ENCODE measurements at regions not wholly inside any gene's neighbourhood (a gene's known extent, or its start where the extent isn't known, plus 50 kb on each side); places are given as distances from the start of the nearest gene placed in this dataset.

DNA sequence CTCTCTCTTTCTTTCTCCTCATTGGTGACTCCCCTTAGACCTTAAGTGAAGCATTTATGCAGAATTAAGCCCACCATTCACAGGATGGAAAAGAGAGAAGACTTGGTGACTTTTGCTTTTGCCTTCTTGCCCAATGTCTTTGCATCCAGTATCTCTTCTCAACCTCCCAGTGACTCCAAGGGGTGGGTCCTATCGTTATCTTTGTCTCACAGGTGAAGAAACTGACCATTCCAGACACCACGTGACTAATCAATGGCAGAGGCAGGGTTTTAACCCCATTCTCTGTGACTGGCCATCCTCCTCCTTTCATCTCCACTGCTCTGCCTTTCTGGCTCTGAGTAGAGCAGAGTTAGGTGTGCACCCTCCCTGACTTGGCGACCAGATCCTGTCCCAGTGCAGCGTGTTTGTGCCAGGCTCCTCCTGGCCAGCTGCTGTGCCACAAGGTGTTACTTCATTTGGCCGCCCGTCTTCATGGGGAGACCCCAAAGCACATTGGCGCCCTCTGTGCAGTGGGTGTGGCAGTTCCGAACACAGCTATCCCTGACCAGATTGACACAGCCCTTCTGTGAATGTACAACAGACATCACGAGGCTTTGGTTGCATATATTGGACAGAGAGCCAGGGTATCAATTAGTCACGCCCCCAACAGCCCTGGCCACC is 501.3 kb downstream of the CD83 start:
- Mint-ChIP-seq H3K27ac (no peak overlapping the region), H3K27me3 (peaks cover 6% of the 10 kb centered on the region), H3K4me3 (ENCODE audit: low read depth) (no peak overlapping the region), H3K36me3 (ENCODE audit: insufficient read depth) (no peaks in the 10 kb centered on the region), H3K4me1 (ENCODE audit: low read depth) (peaks cover 20% of the 10 kb centered on the region), H3K9me3 (ENCODE audit: low read depth) (peaks cover 5% of the 10 kb centered on the region)
- TF ChIP-seq, protein P1, sequence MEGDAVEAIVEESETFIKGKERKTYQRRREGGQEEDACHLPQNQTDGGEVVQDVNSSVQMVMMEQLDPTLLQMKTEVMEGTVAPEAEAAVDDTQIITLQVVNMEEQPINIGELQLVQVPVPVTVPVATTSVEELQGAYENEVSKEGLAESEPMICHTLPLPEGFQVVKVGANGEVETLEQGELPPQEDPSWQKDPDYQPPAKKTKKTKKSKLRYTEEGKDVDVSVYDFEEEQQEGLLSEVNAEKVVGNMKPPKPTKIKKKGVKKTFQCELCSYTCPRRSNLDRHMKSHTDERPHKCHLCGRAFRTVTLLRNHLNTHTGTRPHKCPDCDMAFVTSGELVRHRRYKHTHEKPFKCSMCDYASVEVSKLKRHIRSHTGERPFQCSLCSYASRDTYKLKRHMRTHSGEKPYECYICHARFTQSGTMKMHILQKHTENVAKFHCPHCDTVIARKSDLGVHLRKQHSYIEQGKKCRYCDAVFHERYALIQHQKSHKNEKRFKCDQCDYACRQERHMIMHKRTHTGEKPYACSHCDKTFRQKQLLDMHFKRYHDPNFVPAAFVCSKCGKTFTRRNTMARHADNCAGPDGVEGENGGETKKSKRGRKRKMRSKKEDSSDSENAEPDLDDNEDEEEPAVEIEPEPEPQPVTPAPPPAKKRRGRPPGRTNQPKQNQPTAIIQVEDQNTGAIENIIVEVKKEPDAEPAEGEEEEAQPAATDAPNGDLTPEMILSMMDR (IDR thresholded peaks at IDR 0.05; ENCODE audit: unreplicated experiment): no peak
- DNase-seq (ENCODE audit: low spot score, unreplicated experiment): no peak

DNA sequence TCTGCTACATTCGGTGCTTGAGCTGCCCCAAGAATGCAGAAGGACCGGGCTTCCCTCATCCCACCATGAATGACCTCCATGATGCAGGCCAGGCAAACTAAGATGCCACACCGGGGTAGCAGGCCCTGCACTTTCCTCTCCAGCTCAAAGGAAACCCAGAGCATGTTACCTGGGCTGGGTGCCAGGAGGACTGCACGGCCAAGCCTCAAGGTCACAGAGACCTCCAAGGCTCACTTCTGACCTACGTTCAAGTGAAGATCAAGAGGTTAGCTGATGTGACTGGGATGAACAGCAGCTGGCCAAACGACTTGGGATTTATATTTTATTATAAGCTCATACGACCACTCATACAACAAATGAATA is 501.8 kb downstream of the CD83 start:
- Mint-ChIP-seq H3K27ac (no peak overlapping the region), H3K4me1 (ENCODE audit: low read depth) (peaks cover 20% of the 10 kb centered on the region), H3K9me3 (ENCODE audit: low read depth) (peaks cover 5% of the 10 kb centered on the region), H3K27me3 (peaks cover 6% of the 10 kb centered on the region), H3K4me3 (ENCODE audit: low read depth) (no peak overlapping the region), H3K36me3 (ENCODE audit: insufficient read depth) (no peaks in the 10 kb centered on the region)
- DNase-seq (ENCODE audit: low spot score, unreplicated experiment): no peak
- TF ChIP-seq, protein P1 (IDR thresholded peaks at IDR 0.05; ENCODE audit: unreplicated experiment): no peak

DNA sequence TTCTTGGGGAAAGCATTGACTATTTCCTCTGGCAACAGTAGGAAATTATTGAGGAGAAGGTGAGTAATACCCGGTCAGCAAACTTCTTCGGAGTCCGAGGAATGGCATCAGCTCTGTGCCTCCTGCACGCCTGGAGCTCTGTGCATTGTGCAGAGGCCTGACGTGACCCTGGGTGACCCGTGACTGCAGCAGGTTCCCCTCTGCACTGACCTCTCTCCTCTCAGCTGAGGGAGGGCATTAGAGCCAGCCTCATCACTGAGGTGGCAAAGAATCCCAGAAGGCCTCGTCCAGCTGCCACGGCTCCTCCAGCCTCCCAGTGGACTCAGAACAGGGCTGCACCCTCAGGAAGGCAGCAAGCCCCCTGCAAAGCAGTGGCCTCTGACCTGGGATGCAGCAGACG is 502.9 kb downstream of the CD83 start:
- no peak overlapping the region for H3K27ac Mint-ChIP-seq
- peaks cover 20% of the 10 kb centered on the region for H3K4me1 Mint-ChIP-seq (ENCODE audit: low read depth)
- H3K27me3 Mint-ChIP-seq: peaks cover 11% of the 10 kb centered on the region
- TF ChIP-seq, protein P1 (IDR thresholded peaks at IDR 0.05; ENCODE audit: unreplicated experiment): no peak
- no peak for DNase-seq (ENCODE audit: low spot score, unreplicated experiment)
- H3K9me3 Mint-ChIP-seq (ENCODE audit: low read depth): peaks cover 1% of the 10 kb centered on the region
- H3K4me3 Mint-ChIP-seq (ENCODE audit: low read depth): no peak overlapping the region
- H3K36me3 Mint-ChIP-seq (ENCODE audit: insufficient read depth): no peaks in the 10 kb centered on the region

DNA sequence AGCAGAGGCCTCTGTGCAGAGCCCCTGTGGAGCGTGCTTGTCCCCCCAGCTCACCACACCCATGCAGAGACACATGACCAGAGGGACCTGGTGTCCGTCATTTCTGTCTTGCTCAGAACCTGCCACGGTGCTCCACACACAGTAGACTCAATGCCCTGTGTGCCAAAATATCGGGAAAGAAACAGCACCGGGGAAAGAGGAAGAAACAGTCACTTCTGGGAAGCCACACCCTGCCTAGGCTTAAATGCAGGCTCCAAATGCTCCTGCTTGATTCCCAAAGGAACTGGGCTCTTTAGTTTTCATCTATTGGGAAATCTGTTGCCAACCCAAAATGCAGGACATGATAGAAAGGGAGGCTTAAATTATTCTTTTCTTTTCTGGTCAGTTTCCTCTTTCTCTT is 503.9 kb downstream of the CD83 start:
- Mint-ChIP-seq H3K27ac (no peak overlapping the region), H3K9me3 (ENCODE audit: low read depth) (no peaks in the 10 kb centered on the region), H3K4me1 (ENCODE audit: low read depth) (peaks cover 20% of the 10 kb centered on the region), H3K36me3 (ENCODE audit: insufficient read depth) (no peaks in the 10 kb centered on the region), H3K27me3 (peaks cover 12% of the 10 kb centered on the region), H3K4me3 (ENCODE audit: low read depth) (no peak overlapping the region)
- no peak for DNase-seq (ENCODE audit: low spot score, unreplicated experiment)
- TF ChIP-seq, protein P1 (IDR thresholded peaks at IDR 0.05; ENCODE audit: unreplicated experiment): no peak

DNA sequence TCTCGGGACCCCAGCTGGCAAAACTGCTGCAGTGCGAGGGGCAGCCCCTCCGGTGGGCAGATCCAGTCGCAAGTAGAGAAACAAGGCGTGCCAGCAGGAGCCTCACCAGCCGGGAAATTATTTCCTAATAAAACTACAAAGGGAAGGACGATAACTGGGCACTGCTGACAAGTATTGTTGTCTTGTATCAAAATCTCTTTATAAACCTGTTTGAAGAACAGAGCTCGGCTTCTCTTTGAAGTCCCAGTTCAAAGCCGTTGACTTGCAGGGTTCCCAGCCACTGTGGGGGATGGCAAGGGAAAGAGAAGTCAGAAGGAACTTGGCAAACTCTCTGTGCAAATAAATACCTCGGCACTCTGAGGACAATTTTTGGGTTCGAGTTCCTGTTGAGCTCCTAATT is 504.5 kb downstream of the CD83 start:
- Mint-ChIP-seq H3K4me3 (ENCODE audit: low read depth) (no peak overlapping the region), H3K27ac (no peak overlapping the region)
- no peak for DNase-seq (ENCODE audit: low spot score, unreplicated experiment)

More for the DNA sequence above, 504.5 kb downstream of the CD83 start:
- TF ChIP-seq, protein P1 (IDR thresholded peaks at IDR 0.05; ENCODE audit: unreplicated experiment): no peak
- H3K9me3 Mint-ChIP-seq (ENCODE audit: low read depth): peaks cover 1% of the 10 kb centered on the region
- no peaks in the 10 kb centered on the region for H3K36me3 Mint-ChIP-seq (ENCODE audit: insufficient read depth)
- H3K4me1 Mint-ChIP-seq (ENCODE audit: low read depth): peaks cover 20% of the 10 kb centered on the region
- H3K27me3 Mint-ChIP-seq: peaks cover 12% of the 10 kb centered on the region

Data from progenitor cell of endocrine pancreas (in vitro differentiated cells).